SKM-1 (cell line): ENCODE measurements at regions not wholly inside any gene's neighbourhood (a gene's known extent, or its start where the extent isn't known, plus 50 kb on each side); places are given as distances from the start of the nearest gene placed in this dataset.
A peak's percentile ranks its signal among the peaks of the same experiment; 100 is the strongest.
"Not testable (repeated sequence)": the region's sequence is repeated elsewhere in the genome, so short reads cannot be mapped to it uniquely, and the experiment has no call there.

ENCODE experiments used
- DNase-seq: peaks from one replicate; lab custom pipeline; 2025; ENCODE audit not compliant: unreplicated experiment; lab: John Stamatoyannopoulos, UW

DNA sequence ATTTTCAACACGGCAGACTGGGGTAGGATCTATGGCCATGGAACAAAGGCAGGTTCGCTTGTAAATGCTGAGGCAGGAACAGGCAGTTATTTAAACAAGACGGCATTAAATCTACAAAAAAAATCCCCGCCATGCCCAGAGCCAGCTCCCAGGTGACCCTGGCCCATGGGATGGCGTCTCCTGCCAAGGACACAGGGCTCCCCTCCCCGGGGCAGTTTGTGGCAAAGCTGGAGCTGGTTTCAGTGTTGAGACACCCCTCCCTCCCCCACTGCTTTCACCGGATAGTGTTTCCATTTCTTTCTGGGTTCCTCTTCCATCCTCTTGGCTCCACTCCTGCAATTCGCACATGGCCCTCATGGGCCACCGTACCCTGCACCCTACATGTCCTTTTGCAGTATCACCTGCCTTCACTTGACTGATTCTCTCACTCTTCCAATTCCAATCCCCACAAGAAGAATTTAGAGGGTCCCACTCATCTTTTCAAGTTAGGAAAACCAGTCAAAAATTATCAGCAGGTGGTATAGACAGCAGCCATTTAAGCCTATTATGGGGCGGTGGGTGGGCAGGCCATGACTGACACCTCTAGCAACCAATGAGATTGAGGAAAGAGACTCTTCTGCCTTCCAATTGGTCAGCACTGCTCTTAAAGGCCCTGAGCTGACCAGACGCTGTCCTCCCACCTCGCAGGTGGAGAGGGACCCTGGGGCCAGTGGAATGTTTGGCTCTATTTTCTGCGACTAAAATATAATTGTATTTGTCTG, 52.0 kb downstream of the OLIG1 start:
- DNase-seq = no peak

DNA sequence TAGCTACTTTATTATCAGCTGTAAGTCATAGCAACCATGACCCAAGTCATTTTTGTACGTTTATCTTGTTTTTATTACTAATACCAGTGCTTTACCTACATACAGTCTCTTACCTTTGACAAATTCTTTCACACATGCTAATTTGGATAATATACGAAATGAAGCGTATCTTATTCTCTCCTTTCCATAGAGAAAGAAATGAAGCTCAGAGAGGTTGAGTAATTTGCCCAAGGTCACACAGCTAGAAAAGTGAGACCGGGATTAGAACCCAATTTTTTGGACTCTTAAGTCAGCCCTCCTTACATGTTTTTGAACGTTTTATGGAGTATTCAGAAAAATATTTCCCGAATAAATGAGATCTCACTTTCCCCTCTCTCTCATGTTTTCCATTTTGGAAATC, 52.6 kb downstream of the OLIG1 start:
- no peak for DNase-seq

DNA sequence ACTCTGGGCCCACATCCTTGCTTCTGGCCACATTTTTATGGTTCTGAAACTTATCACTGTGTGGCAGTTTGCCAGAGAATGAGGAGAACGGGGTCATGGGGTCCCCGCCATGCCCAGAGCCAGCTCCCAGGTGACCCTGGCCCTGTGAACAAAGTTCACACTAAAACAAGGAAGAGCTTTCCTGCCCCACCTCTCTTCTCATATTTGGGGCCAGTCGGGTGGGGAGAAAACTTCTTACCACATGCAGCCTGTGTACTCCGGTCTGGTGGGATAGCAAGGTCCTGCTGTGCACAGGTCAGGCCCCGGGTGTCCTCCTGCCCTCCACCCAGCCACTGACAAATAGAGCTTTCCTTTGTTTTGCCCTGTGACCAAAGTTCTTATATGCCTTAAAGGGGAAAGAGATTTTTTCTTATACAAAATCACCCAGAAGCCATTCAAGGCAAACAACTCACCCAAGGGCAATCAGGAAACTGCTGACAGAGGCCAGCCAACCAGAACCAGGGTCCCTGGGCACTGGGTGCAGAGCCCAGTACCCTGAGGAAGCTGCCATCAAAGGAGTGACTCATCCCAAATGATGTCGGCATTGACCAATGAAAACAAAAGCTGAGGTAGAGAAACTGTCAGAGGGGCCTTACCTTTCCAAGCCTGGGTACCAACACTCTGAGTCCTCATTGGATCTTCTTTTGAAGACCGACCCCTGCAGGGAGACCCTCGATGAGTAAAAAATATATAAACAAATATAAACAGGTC, 53.6 kb downstream of the OLIG1 start:
- no peak for DNase-seq

DNA sequence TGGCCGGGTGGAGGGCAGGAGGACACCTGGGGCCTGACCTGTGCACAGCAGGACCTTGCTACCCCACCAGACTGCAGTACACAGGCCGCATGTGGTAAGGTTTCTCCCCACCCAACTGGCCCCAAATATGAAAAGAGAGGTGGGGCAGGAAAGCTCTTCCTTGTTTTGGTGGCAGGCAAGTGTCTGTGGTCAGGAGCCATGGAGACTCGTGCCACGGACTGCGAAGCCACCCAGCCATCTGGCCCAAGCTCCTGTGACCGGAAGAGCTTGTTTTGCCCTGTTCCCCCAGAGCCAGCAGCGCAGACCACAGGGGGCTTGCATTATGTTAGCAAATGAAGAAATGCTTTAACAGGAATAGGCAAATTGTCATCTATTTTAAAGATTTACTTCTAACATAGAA, 54.9 kb downstream of the OLIG1 start:
- no peak for DNase-seq

DNA sequence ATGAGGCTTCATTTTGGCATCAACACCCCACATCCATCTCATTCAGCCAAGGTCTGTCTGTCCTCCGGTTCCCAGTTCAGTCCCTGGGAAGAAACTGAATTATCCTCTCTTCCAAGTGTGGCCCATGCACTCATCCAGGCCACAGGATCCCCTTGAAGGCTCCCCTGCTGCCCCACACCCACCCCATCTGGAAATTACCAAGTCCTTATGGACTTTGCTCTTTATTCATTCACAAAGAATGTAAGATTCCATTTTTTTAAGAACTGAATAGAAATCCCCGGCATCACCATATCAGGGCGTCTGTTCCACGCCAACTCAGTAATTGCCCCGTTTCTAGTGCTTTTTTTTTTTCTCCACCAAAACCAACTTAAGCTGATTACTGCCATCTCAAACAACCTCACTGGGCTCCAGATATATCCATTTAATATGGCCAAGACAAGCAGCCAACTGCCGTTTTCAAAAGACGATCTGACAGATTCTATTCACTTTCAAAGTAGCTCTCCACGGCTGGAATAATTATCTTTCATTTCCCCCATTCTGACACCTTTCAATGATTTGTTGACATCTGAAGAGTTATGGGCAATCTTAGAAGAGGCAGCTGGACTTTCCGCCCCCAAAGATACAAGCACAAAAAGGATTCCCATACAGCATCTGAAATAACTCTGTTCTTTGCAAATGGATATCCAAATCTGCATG, 55.9 kb downstream of the OLIG1 start:
- DNase-seq = no peak

DNA sequence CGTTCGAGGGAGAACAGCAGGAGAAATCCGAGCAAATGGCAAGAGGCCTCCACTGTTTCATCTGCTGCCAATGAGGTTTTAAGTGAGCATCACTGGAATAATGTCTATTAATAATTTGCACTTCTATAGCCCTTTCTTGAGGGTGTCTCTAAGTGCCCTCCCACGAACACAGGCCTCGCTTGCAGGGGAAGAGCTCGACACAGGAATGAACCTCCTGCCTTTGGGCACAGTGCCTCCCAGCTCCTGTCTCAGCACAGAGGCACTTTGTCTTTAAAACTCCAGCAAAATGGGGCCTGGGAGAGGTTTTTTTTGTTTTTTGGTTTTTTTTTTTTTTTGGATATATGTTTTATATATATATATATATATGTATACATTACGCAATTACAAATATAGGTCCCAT, 56.6 kb downstream of the OLIG1 start:
- no peak for DNase-seq

DNA sequence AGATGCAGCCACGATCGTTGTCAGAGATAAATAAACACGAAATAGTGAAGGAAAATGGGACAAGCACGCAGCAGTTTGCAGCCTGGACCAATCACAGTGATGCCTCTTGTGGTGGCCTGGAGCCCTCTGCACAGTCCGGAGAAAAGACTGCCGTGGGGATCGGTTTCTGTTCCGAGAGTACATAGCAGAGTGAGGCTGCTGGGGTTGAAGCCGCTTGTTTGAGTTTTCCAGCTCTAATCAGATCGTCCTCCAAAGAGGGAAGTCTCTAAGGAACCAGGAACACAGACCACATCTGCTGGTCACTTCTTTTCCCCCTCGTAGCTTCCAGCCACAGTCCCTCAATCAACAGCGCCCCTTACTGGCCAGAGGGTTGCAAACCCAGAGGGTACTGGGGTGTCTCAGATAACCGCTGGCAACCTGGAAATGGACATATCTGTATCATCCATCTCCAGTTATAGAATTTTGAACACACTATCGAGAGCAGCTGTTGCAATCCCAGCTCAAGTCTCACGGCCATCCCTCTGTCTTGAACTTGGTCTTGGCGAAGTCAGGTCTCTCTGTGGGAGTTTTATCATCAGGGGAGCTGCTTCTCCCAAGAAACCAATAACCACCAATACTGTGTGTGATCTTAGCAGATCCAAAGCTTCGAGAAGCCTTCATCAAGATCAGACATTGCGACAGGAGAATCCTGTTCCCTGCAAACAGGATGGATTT, 57.4 kb downstream of the OLIG1 start:
- peak; percentile 79 for DNase-seq

DNA sequence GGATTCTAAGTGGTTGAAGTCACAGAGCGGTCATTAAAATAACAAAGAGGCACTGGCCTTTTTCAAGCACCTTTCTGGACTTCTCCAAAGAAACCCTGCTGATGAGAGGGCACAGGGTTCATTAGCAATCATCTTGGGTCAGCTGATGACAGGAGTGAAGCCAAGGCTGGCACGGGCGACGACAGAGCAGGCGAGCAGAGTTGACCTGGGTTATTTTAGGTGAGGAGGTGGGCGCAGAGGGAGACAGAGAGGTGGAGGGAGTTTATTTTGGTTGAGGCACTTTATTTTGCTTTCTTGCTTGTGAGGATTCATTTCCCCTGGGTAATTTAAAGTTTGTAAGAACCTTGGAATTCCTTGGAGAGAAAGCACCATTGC, 57.9 kb downstream of the OLIG1 start:
- DNase-seq = no peak

DNA sequence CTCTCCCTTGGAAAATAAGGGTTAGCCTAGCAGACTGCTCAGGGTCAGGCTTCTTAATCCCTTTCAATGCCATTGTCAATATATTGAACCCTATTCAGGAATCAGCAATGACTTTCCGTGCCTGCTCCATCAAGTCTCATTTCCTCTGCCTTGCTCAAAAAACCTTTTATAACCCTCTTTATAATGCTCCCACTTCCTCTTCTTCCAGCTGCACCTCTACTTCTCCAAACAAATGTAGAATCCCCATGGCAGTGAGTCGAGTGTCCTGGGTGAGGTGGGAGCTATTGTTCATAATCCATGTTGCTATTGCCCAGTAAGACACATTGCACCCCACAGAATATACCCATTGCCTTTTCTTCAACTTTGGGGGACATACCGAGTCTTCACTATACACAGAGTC, 58.6 kb downstream of the OLIG1 start:
- DNase-seq = no peak

DNA sequence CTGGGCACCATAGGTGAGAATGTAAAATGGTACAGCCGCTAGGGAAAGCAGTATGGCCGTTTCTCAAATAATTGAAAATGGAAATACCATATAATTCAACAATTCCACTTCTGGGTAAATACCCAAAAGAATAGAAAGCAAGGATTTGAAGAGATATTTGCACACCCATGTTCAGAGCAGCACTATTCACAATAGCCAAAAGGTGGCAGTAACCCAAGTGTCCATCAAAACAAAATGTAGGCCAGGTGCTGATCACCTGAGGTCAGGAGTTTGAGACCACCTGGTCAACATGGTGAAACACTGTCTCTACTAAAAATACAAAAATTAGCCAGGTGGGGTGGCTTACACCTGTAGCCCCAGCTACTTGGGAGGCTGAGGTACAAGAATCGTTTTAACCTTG, 62.1 kb downstream of the OLIG1 start:
- no peak for DNase-seq

DNA sequence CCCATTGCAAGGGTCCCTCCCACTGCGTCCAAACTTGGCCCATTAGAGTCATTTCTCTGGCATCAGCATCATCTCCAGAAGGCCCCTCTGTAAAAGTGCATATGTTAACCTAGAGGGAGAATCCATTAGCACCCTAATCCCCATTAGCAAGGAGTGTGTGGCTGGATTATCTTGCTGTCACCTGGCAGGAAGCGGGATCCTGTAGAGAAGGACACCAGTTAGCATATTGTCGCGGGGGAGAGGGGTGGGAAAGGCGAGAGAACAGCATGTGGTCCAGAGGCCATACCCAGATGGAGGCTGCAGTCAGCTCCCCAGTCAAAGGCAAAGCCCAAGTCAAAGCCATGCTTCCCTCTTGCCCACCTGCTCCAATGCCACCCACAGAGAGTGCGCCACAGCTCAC, 64.0 kb downstream of the OLIG1 start:
- no peak for DNase-seq

DNA sequence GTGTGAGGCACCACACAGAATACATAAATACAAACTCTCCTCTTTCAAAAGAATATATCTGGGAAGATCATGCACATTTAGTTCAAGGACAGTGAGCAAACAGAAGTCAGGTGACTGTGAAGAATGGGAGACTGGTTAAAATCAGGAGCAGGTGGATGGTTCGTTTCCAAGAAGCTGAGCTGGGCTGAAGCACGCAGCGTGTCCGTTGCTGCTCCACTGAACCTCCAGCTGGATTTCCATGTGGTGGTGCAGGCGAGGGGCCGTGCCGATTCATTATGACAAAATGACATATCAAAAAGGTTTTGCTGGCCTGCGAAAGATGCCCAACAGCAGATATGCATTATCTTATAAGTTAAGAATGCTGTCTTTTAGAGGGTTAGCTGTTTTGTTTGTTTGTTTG, 66.0 kb downstream of the OLIG1 start:
- DNase-seq = no peak

DNA sequence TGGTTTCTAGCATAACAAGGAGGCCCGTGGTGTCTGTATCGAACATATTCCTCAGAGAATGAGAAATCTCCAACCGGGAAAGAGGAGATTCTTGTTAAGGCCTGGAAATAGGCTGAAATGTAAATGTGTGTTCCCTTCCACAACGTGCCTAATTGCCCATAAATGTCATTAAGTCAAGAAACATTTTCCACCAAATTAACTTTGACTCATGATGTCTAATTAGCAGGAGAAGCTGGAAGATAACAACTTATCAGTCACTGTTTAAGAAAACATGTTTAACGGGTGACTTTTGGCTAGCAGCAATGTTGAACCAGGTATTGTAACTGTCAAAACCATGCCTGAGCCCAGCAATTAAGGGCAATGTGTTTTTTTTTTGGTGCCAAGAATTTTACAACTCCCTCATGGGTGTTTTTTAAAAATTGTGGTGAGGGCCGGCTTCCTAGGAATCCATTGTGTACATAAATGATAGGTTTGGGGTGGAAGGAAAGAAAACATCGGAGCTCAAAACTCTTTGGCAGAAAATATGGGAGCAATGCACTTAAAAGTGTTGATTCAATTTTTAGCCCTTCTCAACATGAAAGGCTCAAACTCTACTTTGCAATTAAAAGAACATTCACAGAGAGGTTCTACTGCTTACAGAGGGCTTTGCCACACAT, 67.0 kb downstream of the OLIG1 start:
- no peak for DNase-seq

DNA sequence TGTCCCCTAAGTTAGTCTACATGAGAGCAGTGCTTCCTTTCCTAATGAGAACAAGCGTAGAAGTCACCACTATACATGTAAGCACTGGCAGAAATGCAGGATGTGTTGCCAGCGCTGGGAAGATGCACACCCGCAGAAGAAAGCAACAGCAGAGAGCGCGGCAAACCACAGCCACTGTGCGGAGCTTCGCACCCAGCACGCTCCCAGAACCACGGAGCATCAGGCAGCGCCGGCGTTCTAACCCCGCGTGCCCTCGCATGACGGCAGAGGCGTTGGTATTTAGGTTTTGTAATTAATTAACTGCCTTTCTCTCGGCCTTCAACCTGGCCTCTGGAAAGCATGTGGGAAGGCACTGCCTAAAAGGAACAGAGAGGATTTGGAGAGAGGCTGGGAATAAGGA, 69.1 kb downstream of the OLIG1 start:
- no peak for DNase-seq

DNA sequence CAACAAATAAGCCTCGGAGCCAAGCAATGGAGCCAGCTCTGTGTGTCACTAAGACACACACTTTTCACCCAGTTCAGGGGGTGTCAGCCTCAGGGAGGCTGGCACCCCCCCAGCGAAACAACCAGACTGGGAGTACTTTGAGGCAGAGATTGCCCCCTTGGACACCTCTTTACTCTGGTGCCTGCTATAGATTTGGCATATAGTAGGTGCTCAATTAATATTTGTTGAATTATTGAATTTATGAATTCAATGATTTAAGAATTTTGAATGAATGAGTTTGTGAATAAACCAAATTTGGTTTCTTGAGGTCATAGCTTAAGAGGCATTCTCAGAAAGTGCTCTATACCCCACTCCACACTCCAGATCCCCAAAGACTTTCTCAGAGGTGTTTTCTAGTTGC, 70.3 kb downstream of the OLIG1 start:
- DNase-seq = no peak

DNA sequence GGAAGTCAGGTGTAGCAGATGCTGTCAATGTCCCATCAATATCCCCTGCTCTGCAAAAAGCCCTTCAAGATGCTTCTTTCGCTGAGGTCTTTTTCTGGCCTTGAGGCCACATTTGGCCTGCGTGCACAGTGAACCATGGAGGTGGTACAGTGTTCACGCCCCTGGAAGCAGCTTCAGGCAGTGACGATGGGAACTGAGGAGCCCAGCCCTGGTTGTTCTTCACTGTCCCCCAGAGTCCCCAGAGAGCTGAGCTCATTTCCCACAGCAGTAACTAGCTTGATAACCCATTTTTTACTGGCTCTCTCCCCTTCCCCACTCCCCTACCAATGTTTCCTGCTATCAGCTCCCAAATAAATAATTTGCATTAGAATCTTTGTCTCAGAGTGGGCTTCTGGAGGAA, 76.5 kb downstream of the OLIG1 start:
- DNase-seq = no peak

DNA sequence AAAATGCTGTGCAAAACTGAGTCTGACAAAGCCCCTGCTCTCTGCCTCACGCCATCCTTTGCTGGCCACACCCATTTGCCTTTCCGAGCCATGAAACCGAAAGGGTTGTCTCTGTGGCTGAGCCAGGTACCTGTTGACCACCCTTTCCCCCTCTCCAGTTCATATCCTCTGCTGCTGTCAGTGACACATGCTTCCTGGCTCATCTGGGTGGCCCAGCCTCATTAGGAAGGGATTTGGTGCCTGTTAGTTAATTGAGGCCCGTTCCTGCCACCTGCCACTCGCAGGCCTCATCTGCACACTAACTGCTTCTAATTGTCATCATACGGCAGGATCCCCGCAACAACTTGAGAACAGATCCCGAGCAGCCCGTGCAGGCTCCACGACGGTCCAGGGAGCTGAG, 79.2 kb downstream of the OLIG1 start:
- no peak for DNase-seq

DNA sequence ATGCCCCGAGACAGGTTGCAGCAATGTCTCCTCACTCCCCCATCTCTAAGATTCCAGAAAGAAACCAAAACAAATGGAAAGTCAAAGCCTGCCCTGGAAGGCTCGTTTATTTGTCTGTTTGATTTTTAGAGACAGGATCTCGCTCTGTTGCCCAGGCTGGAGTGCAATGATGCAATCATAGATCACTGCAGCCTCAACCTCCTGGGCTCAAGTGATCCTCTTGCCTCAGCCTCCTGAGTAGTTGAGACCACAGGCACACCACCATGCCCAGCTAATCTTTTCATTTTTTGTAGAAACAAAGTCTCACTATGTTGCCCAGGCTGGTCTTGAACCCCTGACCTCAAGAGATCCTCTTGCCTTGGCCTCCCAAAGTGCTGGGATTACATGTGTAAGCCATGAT, 78.8 kb upstream of the IFNAR2 start:
- not testable (repeated sequence) for DNase-seq

DNA sequence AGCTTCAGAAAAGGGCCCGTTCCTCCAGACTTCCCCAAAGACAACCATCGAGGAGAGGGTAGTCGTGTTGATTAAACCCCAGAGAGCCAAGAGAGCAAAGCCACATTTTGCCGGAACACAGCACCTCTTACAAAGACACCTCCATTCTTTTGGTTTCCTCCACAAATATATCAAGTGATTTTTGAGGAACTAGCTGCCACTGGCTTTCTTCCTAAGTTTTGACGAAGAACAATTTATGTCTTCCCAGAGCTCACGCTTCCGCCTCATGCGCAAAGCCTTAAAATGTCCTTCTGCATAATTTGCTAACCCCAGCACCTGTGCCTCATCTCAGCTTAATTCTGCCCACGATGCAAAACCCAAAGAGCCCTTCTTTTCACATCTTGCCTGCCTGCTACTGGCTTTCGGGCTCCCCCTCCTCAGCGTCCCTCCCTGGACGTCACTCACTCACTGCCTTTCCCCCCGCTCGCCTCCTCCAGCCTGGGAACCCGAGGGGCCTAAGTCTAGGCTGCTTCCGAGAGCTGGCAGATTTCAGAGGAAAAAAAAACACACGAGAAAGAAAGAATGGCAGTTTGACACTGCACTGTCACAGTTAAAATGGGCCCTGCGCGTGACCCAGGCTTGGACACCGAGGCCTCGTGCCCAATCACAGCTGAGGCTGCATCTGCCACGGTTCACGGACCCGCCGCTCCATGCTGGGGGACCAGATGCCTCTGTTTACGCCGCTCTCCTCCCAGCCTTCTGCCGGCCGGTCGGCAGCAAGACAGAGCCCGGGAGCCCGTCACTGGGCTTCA, 77.6 kb upstream of the IFNAR2 start:
- no peak for DNase-seq

DNA sequence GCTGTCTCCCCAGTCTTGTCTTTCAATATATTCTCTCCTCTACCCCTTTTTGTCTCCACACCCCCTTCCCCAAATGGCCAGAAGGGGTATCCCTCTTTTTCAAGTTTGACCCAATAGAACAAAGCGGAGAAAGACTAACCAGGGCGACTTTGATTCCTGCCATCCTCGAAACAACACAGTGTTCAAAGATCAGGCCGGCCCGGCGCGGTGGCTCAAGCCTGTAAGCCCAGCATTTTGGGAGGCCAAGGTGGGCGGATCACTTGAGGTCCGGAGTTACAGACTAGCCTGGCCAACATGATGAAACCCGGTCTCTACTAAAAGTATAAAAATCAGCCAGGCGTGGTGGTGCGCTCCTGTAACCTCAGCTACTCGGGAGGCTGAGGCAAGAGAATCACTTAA, 77.0 kb upstream of the IFNAR2 start:
- no peak for DNase-seq
